H9 (cell line): ENCODE measurements at regions not wholly inside any gene's neighbourhood (a gene's known extent, or its start where the extent isn't known, plus 50 kb on each side); places are given as distances from the start of the nearest gene placed in this dataset.

Experiments used
- DNase-seq: peaks from one replicate; pipeline ENCODE4 v3.0.0-alpha.2; 2017
- H2AFZ ChIP-seq: one replicate; pipeline ENCODE4 v1.6.1; 2013; ENCODE audit warnings: mild to moderate bottlenecking, low read length, control low read depth, moderate library complexity
- H2AK5ac ChIP-seq: 2 replicates; pipeline ENCODE4 v1.6.1; 2013; ENCODE audit warnings: low read length, control low read depth, mixed read lengths; ENCODE audit not compliant: insufficient read length
- H2BK120ac ChIP-seq: one replicate; pipeline ENCODE4 v1.6.1; 2013; ENCODE audit warnings: low read depth, mild to moderate bottlenecking, low read length, control low read depth, inconsistent platforms; ENCODE audit not compliant: poor library complexity, severe bottlenecking
- H2BK12ac ChIP-seq: 2 replicates; pipeline ENCODE4 v1.6.1; 2013; ENCODE audit warnings: low read length, control low read depth, mixed read lengths, low read depth; ENCODE audit not compliant: insufficient read length
- H2BK15ac ChIP-seq: 2 replicates; pipeline ENCODE4 v1.6.1; 2013; ENCODE audit warnings: low read depth, low read length, control low read depth
- H2BK20ac ChIP-seq: one replicate; pipeline ENCODE4 v1.6.1; 2013; ENCODE audit warnings: low read depth, mild to moderate bottlenecking, low read length, control low read depth, inconsistent platforms; ENCODE audit not compliant: poor library complexity, severe bottlenecking
- H2BK5ac ChIP-seq: 2 replicates; pipeline ENCODE4 v1.6.1; 2013; ENCODE audit warnings: low read length, control low read depth, mixed read lengths; ENCODE audit not compliant: insufficient read length
- H3K14ac ChIP-seq: 2 replicates; pipeline ENCODE4 v1.6.1; 2013; ENCODE audit warnings: low read length, control low read depth; ENCODE audit not compliant: insufficient read depth
- H3K18ac ChIP-seq: 2 replicates; pipeline ENCODE4 v1.6.1; 2013; ENCODE audit warnings: low read depth, mild to moderate bottlenecking, mixed read lengths, low read length, control low read depth; ENCODE audit not compliant: insufficient read length
- H3K23ac ChIP-seq: 2 replicates; pipeline ENCODE4 v1.6.1; 2013; ENCODE audit warnings: low read length, control low read depth, mixed read lengths, low read depth; ENCODE audit not compliant: insufficient read length
- H3K23me2 ChIP-seq: 2 replicates; pipeline ENCODE4 v1.6.1; 2013; ENCODE audit warnings: low read depth, mild to moderate bottlenecking, mixed read lengths, low read length, control low read depth; ENCODE audit not compliant: insufficient read length, poor library complexity, severe bottlenecking
- H3K27ac ChIP-seq: 2 replicates; pipeline ENCODE4 v1.5.1; 2013; ENCODE audit warnings: low read length, control low read depth, mixed read lengths, low read depth; ENCODE audit not compliant: insufficient read length
- H3K27me3 ChIP-seq: 2 replicates; pipeline ENCODE4 v1.6.1; 2013; ENCODE audit warnings: low read length, control low read depth, inconsistent platforms; ENCODE audit not compliant: insufficient read depth
- H3K4ac ChIP-seq: 2 replicates; pipeline ENCODE4 v1.6.1; 2013; ENCODE audit warnings: low read depth, mild to moderate bottlenecking, control low read depth, inconsistent platforms, low read length, moderate library complexity
- H3K4me1 ChIP-seq: 2 replicates; pipeline ENCODE4 v1.6.1; 2013; ENCODE audit warnings: low read length, control low read depth, inconsistent platforms; ENCODE audit not compliant: insufficient read depth
- H3K4me2 ChIP-seq: 2 replicates; pipeline ENCODE4 v1.6.1; 2013; ENCODE audit warnings: low read length, control low read depth, mixed read lengths; ENCODE audit not compliant: insufficient read length, insufficient read depth
- H3K56ac ChIP-seq: 2 replicates; pipeline ENCODE4 v1.6.1; 2013; ENCODE audit warnings: low read depth, mild to moderate bottlenecking, mixed read lengths, low read length, control low read depth; ENCODE audit not compliant: insufficient read length
- H3K79me1 ChIP-seq: 2 replicates; pipeline ENCODE4 v1.6.1; 2013; ENCODE audit warnings: low read depth, mild to moderate bottlenecking, moderate library complexity, low read length, control low read depth, inconsistent platforms; ENCODE audit not compliant: insufficient read depth, poor library complexity, severe bottlenecking
- H3K79me2 ChIP-seq: 2 replicates; pipeline ENCODE4 v1.6.1; 2013; ENCODE audit warnings: low read length, control low read depth, inconsistent platforms; ENCODE audit not compliant: insufficient read depth
- H3K9ac ChIP-seq: 2 replicates; pipeline ENCODE4 v1.6.1; 2013; ENCODE audit warnings: low read length, control low read depth, mixed read lengths; ENCODE audit not compliant: insufficient read length; ENCODE audit errors: extremely low read depth
- H3K9me3 ChIP-seq: one replicate; pipeline ENCODE4 v1.6.1; 2013; ENCODE audit warnings: low read depth, low read length, inconsistent platforms; ENCODE audit not compliant: control insufficient read depth
- H3T11ph ChIP-seq: one replicate; pipeline ENCODE4 v1.6.1; 2013; ENCODE audit warnings: mild to moderate bottlenecking, low read length, control low read depth, inconsistent platforms
- H4K20me1 ChIP-seq: one replicate; pipeline ENCODE4 v1.6.1; 2013; ENCODE audit not compliant: control insufficient read depth, insufficient read length, insufficient read depth
- H4K5ac ChIP-seq: 2 replicates; pipeline ENCODE4 v1.6.1; 2013; ENCODE audit warnings: low read depth, mild to moderate bottlenecking, mixed read lengths, low read length, control low read depth; ENCODE audit not compliant: insufficient read length
- H4K8ac ChIP-seq: replicated peaks from 2 replicates; pipeline ENCODE4 v1.6.1; 2013; ENCODE audit warnings: low read length, control low read depth, mixed read lengths, low read depth; ENCODE audit not compliant: insufficient read length
- H4K91ac ChIP-seq: 2 replicates; pipeline ENCODE4 v1.6.1; 2013; ENCODE audit warnings: low read depth, mild to moderate bottlenecking, moderate library complexity, mixed read lengths, low read length, control low read depth; ENCODE audit not compliant: insufficient read length
- H3K27ac Mint-ChIP-seq, 3 experiments: 2 replicates in 2 of 3; 3 replicates in 1 of 3; pipeline ENCODE4 v1.8.0; 2020 to 2021; ENCODE audit warnings: mixed read lengths in 3 of 3, mild to moderate bottlenecking in 1 of 3, moderate library complexity in 1 of 3
- H3K27me3 Mint-ChIP-seq: 2 replicates; pipeline ENCODE4 v1.8.0; 2021; ENCODE audit warnings: low read depth, mild to moderate bottlenecking, moderate library complexity, mixed read lengths
- H3K36me3 Mint-ChIP-seq, 3 experiments: 2 replicates in 2 of 3; 3 replicates in 1 of 3; pipeline ENCODE4 v1.8.0; 2020 to 2021; ENCODE audit warnings: low read depth in 3 of 3, mixed read lengths in 3 of 3; ENCODE audit not compliant: insufficient read depth in 1 of 3
- H3K4me1 Mint-ChIP-seq, 2 experiments: 2 replicates each; pipeline ENCODE4 v1.8.0; 2020; ENCODE audit warnings: mixed read lengths in 2 of 2
- H3K4me3 Mint-ChIP-seq, 2 experiments: 2 replicates in 1 of 2; 3 replicates in 1 of 2; pipeline ENCODE4 v1.8.0; 2020 to 2021; ENCODE audit warnings: mild to moderate bottlenecking in 2 of 2, mixed read lengths in 2 of 2, moderate library complexity in 1 of 2
- H3K9me3 Mint-ChIP-seq, 2 experiments: 2 replicates in 1 of 2; 3 replicates in 1 of 2; pipeline ENCODE4 v1.8.0; 2020; ENCODE audit warnings: mild to moderate bottlenecking in 2 of 2, mixed read lengths in 2 of 2, moderate library complexity in 1 of 2
- WGBS: extraction: QIAGEN DNeasy Blood & Tissue Kit; methylation state at CpG from one replicate; pipeline ENCODE4 v1.1.7; 2013; ENCODE audit warnings: missing lambda C conversion rate, low lambda C conversion rate, mixed read lengths; ENCODE audit not compliant: insufficient read length; ENCODE audit errors: extremely low coverage; 5-methylcytosine and 5-hydroxymethylcytosine counted together
- TF ChIP-seq, protein P1 (sequence below): fragments of 200-600 bp; sonication (generic); conservative IDR thresholded peaks from 3 replicates; pipeline ENCODE4 v1.8.0; 2021; ENCODE audit warnings: antibody characterized with exemption, mild to moderate bottlenecking

DNA sequence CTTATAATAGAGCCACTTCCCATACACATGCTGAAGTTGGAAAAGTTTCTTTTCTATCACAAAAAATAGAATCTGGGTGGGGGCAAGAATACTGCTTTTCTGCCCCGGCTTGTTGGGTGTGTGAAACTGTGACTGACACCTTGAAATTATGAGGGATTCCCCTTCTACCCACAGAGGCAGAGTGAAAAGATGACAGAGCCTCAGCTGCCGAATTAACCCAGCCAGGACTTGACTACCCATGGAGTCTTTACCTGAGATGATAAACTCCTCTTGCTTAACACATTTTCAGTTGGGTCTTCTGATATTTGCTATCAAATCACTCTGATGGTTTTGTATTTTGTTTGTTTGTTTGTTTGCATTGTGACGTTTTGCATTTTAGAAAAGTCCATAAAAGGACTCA, 66.0 kb upstream of the PMAIP1 start:
- Histone ChIP-seq H2AFZ (no peak overlapping the region), H2AK5ac (no peak overlapping the region), H2BK12ac (no peak overlapping the region), H3K27ac (no peak overlapping the region), H3K4ac (no peak overlapping the region), H4K5ac (no peak overlapping the region), H3K18ac (no peak overlapping the region), H3K4me1 (peaks cover 3% of the 10 kb centered on the region; the same call in 1 of the 2 replicates), H2BK15ac (no peak overlapping the region), H3K23me2 (no peaks in the 10 kb centered on the region), H3K79me2 (no peaks in the 10 kb centered on the region), H3K23ac (no peak overlapping the region), H3K4me2 (no peak overlapping the region), H3K14ac (no peak overlapping the region), H2BK5ac (no peak overlapping the region), H4K8ac (no peak overlapping the region), H4K20me1 (no peaks in the 10 kb centered on the region), H2BK120ac (no peak overlapping the region), H3K9ac (no peak overlapping the region), H3K79me1 (no peaks in the 10 kb centered on the region), H2BK20ac (no peak overlapping the region), H3K56ac (no peak overlapping the region), H4K91ac (no peak overlapping the region), H3K27me3 (no peaks in the 10 kb centered on the region), H3K9me3 (no peaks in the 10 kb centered on the region), H3T11ph (no peak overlapping the region)
- Mint-ChIP-seq H3K27me3 (no peaks in the 10 kb centered on the region), H3K36me3 (no peaks in the 10 kb centered on the region), H3K4me1 (peaks cover 40 to 53% of the 10 kb centered on the region in 2 experiments), H3K9me3 (no peaks in the 10 kb centered on the region), H3K27ac (peak overlapping the region in 2 of 3 experiments; percentile 48 to 77; a peak in 2 of 7 replicates), H3K4me3 (no peak overlapping the region)
- TF ChIP-seq, protein P1, sequence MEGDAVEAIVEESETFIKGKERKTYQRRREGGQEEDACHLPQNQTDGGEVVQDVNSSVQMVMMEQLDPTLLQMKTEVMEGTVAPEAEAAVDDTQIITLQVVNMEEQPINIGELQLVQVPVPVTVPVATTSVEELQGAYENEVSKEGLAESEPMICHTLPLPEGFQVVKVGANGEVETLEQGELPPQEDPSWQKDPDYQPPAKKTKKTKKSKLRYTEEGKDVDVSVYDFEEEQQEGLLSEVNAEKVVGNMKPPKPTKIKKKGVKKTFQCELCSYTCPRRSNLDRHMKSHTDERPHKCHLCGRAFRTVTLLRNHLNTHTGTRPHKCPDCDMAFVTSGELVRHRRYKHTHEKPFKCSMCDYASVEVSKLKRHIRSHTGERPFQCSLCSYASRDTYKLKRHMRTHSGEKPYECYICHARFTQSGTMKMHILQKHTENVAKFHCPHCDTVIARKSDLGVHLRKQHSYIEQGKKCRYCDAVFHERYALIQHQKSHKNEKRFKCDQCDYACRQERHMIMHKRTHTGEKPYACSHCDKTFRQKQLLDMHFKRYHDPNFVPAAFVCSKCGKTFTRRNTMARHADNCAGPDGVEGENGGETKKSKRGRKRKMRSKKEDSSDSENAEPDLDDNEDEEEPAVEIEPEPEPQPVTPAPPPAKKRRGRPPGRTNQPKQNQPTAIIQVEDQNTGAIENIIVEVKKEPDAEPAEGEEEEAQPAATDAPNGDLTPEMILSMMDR = no peak
- no peak for DNase-seq
- no CpG with 5 or more reads among the region's 3 CpGs for WGBS
